A549 (cell line): ENCODE measurements at regions not wholly inside any gene's neighbourhood (a gene's known extent, or its start where the extent isn't known, plus 50 kb on each side); places are given as distances from the start of the nearest gene placed in this dataset.

Experiments used
- CHD4 ChIP-seq: fragments of 200-600 bp; sonication (generic); IDR thresholded peaks from 2 replicates; pipeline ENCODE4 v1.6.1; 2016; ENCODE audit warnings: antibody characterized with exemption, mild to moderate bottlenecking, borderline replicate concordance
- EHMT2 ChIP-seq: fragments of 200-600 bp; sonication (generic); IDR thresholded peaks from 2 replicates; pipeline ENCODE4 v1.6.1; 2016; ENCODE audit warnings: antibody characterized with exemption, low read depth, mild to moderate bottlenecking, moderate library complexity
- HOXB5 ChIP-seq: fragments of 250-450 bp; sonication (Bioruptor Pico); IDR thresholded peaks from 2 replicates; pipeline ENCODE4 v1.5.0; 2020; ENCODE audit warnings: mild to moderate bottlenecking, moderate library complexity
- POLR2A ChIP-seq: IDR thresholded peaks from 2 replicates; pipeline ENCODE4 v1.6.1; 2012; ENCODE audit warnings: mild to moderate bottlenecking, low read length
- RAD21 ChIP-seq, 2 experiments: fragments of >200 bp in 1 of 2; sonication (Bioruptor Twin) in 1 of 2; formaldehyde crosslinking in 1 of 2; IDR thresholded peaks in 1 of 2; conservative IDR thresholded peaks in 1 of 2; 2 replicates in 1 of 2; 3 replicates in 1 of 2; pipeline ENCODE4 v1.6.1; 2012 to 2018; ENCODE audit warnings: inconsistent platforms in 1 of 2
- SMC3 ChIP-seq: fragments of >200 bp; sonication (Bioruptor Twin); formaldehyde crosslinking; IDR thresholded peaks from 3 replicates; pipeline ENCODE4 v1.6.1; 2018; ENCODE audit warnings: inconsistent platforms
- SREBF2 ChIP-seq: fragments of 450-650 bp; IDR thresholded peaks from 2 replicates; pipeline ENCODE4 v1.6.1; 2014; ENCODE audit warnings: mild to moderate bottlenecking, moderate library complexity
- TP53 ChIP-seq: fragments of 250-450 bp; sonication (Bioruptor Pico); IDR thresholded peaks from 2 replicates; pipeline ENCODE4 v1.5.0; 2021; ENCODE audit warnings: mild to moderate bottlenecking, moderate library complexity
- TF ChIP-seq, protein P1 (sequence below): fragments of 250-450 bp; sonication (Bioruptor Pico); IDR thresholded peaks from 2 replicates; pipeline ENCODE4 v1.5.0; 2021; ENCODE audit warnings: mild to moderate bottlenecking, moderate library complexity, borderline replicate concordance
- TF ChIP-seq, protein P2 (sequence below): fragments of >200 bp; sonication (Bioruptor Twin); formaldehyde crosslinking; IDR thresholded peaks from 3 replicates; pipeline ENCODE4 v1.5.1; 2016
- TF ChIP-seq, protein P3 (sequence below): fragments of 450-650 bp; IDR thresholded peaks from 2 replicates; pipeline ENCODE4 v1.6.1; 2014; ENCODE audit warnings: antibody characterized with exemption

DNA sequence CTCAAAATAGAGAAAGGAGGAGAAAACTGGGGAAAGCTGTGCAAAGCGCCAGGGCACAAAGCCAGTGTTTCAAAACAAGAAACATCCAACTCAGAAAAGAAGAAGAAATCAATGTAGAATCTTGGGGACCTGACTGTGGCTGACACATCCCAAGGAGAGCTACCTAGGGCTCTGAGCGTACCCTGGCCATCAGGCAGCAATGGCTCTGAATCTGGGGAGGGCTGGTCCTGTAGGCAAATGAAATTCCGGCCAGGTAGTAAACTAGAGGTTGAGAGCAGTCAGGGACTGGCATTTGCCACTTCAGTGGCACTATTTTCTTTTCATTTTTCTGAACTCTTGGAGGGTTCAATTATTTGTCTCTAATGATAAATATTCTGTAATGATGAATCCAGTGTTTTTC is 525.8 kb downstream of the STK39 start:
- TF ChIP-seq, protein P1, sequence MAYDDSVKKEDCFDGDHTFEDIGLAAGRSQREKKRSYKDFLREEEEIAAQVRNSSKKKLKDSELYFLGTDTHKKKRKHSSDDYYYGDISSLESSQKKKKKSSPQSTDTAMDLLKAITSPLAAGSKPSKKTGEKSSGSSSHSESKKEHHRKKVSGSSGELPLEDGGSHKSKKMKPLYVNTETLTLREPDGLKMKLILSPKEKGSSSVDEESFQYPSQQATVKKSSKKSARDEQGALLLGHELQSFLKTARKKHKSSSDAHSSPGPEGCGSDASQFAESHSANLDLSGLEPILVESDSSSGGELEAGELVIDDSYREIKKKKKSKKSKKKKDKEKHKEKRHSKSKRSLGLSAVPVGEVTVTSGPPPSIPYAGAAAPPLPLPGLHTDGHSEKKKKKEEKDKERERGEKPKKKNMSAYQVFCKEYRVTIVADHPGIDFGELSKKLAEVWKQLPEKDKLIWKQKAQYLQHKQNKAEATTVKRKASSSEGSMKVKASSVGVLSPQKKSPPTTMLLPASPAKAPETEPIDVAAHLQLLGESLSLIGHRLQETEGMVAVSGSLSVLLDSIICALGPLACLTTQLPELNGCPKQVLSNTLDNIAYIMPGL: no peak
- TF ChIP-seq HOXB5 (CRISPR knock-in tag) (no peak), SMC3 (no peak), EHMT2 (no peak), POLR2A (no peak), RAD21 (conservative IDR thresholded peaks at IDR 0.05 in 1 of 2, IDR thresholded peaks at IDR 0.05 in 1 of 2) (no peak), SREBF2 (no peak), CHD4 (no peak), TP53 (CRISPR knock-in tag) (no peak)
- TF ChIP-seq, protein P2, sequence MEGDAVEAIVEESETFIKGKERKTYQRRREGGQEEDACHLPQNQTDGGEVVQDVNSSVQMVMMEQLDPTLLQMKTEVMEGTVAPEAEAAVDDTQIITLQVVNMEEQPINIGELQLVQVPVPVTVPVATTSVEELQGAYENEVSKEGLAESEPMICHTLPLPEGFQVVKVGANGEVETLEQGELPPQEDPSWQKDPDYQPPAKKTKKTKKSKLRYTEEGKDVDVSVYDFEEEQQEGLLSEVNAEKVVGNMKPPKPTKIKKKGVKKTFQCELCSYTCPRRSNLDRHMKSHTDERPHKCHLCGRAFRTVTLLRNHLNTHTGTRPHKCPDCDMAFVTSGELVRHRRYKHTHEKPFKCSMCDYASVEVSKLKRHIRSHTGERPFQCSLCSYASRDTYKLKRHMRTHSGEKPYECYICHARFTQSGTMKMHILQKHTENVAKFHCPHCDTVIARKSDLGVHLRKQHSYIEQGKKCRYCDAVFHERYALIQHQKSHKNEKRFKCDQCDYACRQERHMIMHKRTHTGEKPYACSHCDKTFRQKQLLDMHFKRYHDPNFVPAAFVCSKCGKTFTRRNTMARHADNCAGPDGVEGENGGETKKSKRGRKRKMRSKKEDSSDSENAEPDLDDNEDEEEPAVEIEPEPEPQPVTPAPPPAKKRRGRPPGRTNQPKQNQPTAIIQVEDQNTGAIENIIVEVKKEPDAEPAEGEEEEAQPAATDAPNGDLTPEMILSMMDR: no peak
- TF ChIP-seq, protein P3, sequence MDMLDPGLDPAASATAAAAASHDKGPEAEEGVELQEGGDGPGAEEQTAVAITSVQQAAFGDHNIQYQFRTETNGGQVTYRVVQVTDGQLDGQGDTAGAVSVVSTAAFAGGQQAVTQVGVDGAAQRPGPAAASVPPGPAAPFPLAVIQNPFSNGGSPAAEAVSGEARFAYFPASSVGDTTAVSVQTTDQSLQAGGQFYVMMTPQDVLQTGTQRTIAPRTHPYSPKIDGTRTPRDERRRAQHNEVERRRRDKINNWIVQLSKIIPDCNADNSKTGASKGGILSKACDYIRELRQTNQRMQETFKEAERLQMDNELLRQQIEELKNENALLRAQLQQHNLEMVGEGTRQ: no peak
